ENCODE measurements at regions not wholly inside any gene's neighbourhood (a gene's known extent, or its start where the extent isn't known, plus 50 kb on each side); places are given as distances from the start of the nearest gene placed in this dataset.
A peak's percentile ranks its signal among the peaks of the same experiment; 100 is the strongest.

DNA sequence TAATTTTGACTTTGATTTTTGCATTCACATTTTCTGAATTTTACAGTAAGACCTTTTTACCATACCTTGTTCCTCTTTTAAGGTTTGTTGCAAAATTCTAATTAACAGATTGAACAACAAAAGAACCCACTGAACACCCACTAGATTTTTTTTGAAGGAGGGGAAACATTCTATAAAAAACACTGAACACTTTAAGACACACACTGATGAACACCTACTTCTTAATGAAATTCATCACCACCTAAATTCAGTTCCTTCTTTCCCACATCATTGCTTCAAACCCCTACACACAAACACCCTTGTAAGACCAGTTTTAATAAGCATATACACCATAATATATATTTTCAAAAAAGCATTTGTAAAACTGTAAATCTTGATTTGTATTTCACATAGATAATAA is 559.0 kb upstream of the MEF2C start:
- no peak for DNase-seq

DNA sequence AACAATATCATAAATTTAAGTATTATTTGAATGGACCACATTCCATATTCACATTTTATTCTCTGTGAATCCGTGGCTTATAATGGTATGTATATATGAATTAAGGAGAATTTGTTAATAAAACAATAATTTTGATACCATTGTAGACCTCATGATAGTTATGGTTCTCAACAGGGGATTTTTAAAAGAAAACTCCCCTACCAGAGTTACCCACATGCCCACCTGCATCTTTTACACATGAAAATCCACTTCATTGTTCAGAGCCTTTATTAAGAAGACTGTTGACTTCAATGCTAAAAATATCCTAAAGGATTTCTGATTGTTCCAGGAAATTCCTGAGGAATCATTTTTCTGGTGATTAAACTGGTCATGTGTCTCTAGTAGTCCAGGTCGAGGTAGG is 557.7 kb upstream of the MEF2C start:
- no peak for DNase-seq

DNA sequence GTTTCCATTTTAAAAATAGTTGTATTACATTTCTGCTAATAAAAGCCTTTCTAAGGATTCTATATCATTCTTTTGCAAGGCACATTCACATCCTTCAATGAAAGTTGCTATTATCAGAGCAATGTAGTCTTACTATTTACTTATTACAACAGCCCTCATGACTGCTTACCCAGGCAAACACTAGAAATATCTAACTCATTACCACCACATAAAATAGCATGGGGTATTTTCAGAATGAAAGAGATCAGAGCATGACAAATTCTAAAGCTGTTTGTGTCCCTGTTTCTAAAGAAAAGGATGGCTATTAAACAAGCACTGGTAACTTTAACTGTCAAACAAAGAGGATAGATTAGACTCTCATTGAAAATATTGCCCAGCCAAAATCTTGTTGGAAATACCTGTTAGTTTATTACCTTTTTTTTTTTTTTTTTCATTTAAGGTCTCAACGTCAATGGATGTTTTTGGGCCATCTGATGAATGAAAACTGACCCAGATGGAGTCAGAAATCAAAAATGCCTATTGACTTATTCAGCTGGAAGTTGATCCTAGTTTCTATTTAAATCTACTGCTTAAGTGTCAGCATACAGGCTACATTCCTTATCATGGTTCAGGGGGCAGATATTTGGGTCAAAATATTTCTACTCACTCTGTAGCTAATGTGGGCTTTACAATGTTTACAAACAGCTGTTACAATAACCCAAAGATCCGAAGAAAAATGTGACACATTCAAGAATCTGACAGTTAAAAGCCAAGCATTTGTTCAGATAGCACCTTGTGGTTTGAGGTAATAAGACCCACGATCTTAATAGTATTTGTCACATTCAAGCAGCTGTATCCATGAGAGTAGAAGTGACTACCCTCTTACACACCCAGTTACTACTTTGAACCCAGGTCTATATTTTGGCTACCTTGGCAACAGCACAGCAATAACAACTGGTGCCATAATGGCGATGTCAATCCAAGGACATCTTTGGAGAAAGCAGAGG is 554.8 kb upstream of the MEF2C start:
- DNase-seq, result no peak

DNA sequence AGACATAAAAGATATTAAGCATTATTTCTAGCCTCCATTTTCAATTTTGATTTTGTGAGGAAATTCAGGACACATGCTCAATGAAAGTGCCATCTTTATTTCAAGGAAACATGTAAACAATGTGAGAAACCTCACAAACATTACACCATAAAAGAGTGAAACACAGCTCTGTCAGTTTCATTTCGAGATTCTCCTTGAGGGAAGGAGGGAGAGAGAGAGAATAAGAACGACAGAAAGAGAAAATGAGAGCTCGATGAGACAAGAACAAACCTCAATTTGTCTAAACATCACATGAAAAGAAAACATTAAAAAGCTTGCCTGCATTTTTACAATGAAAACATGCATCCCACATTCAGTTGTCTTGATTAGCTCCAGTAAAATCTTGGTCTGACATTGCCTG is 553.5 kb upstream of the MEF2C start:
- no peak for DNase-seq

DNA sequence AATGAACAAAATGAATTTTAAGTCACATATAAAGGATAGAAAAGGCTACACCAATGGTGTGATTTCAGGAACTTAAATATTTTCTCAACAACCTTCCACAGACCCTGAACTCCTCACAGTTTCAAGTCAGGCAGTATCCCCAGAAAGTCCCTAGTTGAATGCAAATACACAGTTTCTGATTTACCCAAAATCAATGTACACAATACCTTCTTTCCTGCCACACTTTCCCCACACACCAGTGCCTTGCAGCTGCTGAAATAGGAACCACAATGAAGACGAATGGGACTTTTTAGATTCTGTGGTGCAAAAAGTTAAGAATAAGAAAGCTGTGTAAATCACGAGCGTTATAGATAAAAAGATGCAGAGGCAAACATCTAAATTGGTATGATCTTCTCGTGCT is 552.4 kb upstream of the MEF2C start:
- DNase-seq, result no peak

DNA sequence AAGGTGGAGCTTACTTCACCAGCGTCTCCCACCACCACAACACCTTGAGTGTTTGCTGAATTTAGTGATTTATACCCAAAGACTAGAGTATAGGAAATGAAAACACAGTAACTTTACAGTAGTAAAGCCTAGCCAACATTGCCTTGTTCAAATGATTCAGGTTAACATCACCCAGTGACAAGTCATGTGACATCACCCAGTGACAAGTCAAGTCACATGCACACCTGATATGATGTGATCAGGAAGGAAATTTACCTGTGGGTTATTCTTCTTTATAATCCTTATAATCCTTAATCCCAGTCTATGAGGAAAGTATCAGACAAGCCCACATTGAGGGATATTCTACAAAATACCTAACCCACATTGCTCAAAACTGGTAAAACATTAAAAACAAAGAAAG is 545.6 kb upstream of the MEF2C start:
- DNase-seq, result no peak

DNA sequence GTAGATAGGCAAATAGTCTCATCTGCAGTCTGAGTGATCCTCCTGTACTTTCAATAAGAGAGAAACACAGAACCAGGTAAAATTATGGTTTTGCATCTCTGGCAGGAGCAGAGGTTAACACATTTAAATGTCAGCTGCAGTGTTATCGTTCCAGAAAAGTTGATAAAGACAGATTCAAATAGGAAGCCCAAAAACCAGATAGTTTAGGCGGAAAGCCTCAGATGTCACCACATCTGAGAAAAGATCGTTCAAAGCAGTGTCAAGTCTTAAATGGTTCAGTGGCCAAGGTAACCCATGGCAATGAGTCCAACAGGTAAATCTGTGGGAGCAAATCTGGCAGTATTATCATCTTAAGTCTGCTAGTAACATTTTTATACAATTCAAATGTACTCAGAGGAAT is 542.1 kb upstream of the MEF2C start:
- DNase-seq, result no peak

DNA sequence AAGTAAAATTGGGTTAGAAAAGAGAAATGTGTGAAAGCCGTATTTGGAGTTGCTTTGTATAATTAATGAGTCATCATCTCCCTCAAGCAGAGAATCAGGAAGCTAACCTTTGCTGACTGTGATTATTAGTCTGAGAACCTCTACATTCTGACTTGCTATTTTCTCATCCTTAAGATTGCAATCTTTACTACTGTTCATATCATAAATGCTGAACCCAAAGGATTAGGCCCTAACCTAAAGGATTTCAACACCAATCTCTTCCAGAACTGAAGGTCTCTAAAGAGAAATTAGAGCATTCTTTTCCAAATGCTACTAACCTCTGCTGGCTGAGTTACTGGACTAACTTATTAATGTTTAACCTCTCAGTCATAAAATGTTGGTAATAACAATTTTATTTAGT is 538.1 kb upstream of the MEF2C start:
- peak; percentile 12 for DNase-seq

DNA sequence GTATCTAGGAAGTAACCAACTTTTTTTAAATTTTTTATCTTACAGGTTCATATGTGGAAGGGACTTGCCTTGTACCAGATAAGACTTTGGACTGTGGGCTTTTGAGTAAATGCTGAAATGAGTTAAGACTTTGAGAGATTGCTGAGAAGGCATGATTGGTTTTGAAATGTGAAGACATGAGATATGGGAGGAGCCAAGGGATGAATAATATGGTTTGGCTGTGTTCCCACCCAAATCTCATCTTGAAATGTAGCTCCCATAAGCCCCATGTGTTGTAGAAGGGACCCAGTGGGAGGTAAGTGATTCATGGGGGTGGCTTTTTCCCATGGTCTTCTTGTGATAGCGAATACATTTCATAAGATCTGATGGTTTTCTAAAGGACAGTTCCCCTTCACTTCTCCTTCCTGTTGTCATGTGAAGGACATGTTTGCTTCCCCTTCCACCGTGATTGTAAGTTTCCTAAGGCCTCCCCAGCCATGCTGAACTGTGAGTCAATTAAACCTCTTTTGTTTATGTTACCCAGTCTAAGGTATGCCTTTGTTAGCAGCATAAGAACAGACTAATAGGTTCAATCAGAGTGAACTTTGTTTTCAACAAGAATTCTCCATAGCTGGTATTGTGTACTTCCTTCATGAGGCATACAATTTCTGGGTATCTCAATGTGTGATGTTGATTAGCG is 535.6 kb upstream of the MEF2C start:
- DNase-seq, result peak; percentile 38

DNA sequence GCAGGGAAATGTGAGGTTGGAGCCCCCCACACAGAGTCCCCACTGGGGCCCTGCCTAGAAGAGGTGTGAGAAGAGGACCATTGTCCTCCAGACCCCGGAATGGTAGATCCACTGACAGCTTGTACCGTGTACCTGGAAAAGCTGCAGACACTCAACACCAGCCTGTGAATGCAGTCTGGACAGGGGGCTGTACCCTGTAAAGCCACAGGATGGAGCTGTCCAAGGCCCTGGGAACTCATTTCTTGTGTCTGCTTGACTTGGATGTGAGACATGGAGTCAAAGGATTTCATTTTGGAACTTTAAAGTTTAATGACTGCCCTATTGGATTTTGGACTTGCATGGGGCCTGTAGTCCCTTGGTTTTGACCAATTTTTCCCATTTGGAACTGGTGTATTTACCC is 535.0 kb upstream of the MEF2C start:
- no peak for DNase-seq

DNA sequence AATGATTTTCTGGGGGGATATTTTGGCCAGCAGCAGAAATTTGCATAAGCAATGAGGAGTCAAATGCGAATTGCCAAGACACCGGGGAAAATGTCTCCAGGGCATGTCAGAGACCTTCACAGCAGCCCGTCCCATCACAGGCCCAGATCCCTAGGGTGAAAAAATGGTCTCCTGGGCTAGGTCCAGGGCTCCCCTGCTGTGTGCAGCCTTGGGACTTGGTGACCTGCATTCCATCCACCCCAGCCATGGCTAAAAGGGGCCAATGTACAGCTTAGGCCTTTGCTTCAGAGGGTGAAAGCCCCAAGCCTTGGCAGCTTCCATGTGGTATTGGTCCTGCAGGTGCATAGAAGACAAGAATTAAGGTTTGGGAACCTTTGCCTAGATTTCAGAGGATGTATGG is 534.5 kb upstream of the MEF2C start:
- DNase-seq, result no peak

DNA sequence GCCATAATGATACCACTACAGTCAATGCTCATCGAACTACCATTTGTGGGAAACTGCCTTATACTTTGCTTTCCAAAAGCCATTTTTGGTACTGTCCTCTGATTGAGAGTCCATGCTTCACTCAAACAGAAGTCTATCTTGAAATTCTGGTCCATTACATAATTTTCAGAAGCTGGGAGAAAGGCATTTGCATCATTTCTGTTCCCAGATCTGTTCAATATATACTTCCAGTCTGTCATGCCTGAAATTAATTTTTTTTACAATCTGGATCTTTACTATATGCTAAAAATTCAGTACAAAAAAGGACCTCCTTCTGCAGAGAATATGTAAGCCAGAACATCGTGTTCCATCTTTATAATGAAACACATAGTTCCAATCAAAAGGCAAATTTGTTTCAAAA is 528.9 kb upstream of the MEF2C start:
- no peak for DNase-seq

DNA sequence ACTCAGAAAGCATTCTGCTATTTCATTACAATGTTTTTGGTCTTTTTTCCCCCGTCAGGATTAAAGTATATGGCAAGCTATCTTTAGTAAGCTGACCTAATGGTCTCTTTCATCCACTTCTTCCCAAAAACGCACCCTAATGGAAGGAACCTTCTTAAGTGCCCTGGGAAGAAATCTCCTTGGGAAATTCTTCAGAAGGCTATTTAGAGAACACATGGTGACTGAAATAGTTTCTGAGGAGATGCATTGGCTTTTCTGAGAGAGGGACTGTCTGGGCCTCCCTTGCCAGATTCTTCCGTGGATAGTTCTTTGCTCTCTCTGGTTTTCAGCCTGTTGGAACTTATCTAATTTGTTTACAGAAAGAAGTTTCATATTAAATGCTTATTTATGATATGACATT is 524.1 kb upstream of the MEF2C start:
- no peak for DNase-seq

DNA sequence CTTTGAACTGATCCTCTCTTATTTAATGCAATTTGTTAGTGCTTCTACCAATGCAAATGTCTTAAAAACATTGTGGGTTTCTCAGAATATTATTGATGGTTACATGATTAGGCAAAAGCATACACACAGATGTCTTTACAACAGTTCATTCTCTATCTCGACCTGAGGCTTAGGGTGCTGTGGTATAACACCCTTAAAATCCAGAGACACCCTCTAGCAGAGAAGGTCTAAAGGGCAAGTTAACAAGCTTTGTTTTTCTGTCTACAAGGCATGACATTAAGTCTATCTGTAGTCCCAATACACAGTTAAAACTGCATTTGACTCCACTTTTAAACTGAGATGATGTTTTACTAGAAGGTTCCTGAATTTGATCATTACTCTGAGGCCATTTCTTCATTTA is 518.7 kb upstream of the MEF2C start:
- DNase-seq, result no peak

DNA sequence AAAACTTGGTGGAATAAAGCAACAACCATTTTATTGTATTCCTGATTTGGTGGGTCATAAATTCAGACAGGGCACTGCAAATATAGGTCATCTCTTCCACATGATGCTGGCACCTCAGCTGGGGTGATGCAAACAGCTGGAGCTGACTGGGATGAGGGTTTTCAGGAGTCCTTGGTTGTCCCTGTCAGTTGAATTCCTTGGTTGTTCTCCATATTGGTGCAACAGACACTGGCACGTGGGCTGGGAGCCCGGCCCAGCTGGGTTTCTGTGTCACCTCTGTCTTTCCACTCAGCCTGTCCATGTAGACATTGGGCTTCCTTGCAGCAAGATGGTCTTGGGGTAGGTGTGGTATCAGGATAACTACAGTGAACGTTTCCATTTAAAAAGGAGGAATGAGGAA is 518.0 kb upstream of the MEF2C start:
- no peak for DNase-seq

DNA sequence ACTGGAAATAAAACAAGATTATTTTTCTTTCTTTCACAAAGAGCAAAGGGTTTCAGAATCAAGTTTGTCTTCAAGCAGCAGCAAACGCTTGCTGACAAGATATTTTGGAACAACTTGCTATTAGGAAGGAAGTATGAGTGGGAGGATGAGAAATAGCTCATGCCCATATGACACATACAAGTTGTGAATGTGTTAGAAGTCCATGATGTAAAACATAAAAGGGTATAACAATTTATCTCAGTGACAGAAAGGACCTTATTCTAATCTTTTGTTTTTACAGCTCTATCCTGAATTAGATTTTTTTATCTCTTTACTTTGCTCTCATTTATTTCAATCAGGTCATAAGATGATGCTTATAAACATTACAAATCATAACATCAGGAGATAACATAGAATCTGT is 516.6 kb upstream of the MEF2C start:
- no peak for DNase-seq

DNA sequence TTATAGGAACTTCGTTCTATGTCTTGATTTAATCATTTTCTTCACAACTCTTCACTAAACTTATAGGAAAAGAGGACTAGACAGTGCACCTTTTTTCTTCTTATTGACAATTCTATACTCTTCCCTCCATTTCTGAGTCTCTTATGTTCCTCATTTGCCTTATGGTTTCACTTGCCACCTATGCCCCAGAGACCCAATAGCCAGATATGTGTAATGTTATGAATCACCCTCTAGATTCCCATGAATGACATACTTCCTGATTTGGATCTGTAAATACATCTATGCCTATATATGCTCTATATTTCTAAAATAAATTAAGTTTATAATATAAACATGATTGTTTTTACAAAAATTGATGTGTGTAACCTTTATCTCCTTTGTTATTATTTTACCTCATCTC is 514.1 kb upstream of the MEF2C start:
- DNase-seq, result peak; percentile 28

DNA sequence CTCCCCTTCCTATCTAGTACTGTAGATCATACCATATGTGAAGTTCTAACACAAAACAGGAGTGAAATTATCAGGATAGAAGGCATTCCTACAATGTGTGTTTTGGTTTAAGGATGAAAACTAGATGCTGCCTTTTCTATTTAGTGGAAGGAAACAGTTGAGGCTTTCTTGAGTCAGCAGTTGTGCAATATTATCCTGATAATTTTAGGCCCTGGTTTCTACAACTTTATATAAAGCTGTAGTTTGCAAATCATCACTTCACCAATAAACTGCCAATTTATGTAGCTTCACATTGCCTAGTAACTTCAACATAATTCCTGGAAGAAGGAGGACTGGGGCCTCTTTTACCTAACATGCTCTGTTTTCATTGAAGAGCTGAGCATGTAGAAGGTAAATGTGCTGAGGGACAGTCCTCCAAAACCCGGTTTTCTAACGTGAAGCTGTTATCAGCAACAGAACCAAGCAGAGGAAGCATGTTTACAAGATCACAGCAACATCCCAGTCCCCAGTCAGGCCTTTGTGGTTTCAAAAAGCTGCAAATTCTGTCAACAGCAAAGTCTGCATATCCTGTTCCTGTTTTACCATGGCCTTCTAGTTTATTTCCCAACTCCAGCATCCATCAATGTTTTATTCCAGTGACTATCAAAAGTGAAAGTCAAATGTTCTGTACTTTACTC is 513.4 kb upstream of the MEF2C start:
- DNase-seq, result peak; percentile 76

DNA sequence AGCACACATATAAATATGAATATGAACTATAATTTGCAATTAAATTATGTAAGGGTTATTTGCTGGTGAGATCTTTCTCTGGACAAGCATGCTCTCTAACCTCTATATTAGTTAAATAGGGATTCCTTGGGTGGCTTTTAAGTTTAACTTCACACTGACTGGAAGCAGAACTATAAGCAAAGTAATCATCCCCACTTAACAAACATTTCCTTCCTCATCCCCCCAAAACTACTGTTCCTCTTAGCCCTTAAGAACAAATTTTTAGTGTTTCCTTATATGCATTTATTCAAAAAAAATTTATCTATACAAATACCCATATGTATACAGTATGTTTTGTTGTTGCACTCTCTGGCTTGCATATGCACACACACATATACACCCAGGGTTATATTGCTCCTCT is 512.1 kb upstream of the MEF2C start:
- DNase-seq, result peak; percentile 7

DNA sequence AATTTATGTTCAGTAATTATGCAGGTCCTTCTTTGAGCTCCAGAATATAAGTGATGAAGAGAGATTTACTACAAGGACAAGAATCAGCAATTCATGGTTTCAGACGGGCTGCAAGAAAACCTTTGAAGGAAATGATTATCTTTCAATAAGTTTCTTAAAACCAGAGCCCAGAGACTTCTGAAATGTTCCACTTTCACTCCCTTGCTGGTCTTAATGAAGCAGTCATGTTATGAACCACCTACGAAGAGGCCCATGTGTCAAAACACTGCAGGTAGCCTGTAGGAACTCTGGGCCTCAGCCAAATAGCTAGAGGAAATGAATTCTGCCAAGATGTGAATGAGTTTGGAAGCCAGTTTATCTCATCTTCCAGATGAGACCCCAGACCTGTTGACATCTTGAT is 505.9 kb upstream of the MEF2C start:
- no peak for DNase-seq

DNA sequence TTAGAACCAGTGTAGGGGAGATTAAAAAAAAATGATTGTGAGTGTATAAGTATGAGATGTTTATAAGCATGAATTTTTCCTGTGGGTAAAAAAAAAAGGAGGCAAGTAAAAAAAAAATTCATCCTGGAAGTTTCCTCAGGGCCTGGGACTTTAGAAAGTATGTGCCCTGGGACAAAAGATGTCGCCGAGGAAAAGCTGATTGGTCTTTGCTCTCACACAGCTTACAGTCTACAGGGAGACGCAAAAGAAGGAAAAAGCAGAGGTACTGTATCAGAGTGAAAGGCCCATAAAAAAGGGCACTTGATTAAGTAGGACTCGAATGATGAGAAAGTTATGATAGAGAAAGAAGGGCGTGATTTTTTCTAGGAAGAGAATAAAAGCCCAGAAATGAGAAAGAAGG is 501.4 kb upstream of the MEF2C start:
- DNase-seq, result no peak

DNA sequence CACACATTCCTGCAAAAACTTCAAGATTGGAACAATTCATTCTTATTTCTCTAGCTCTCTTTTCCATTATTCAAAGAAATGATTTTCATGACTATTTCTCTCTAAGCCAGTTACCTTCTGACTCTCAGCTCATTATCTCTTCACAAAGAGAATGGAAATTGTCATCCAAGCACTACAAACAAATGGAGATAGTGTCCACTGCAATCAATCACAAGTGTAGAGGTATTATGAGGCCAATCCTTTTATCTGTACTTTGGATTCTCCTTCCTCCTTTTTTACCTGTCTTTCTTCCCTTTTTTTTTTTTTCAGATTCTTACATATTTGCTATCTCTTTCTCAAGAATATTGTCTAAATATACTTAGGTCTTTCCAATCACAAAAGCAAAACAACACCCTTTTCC is 497.7 kb upstream of the MEF2C start:
- no peak for DNase-seq

DNA sequence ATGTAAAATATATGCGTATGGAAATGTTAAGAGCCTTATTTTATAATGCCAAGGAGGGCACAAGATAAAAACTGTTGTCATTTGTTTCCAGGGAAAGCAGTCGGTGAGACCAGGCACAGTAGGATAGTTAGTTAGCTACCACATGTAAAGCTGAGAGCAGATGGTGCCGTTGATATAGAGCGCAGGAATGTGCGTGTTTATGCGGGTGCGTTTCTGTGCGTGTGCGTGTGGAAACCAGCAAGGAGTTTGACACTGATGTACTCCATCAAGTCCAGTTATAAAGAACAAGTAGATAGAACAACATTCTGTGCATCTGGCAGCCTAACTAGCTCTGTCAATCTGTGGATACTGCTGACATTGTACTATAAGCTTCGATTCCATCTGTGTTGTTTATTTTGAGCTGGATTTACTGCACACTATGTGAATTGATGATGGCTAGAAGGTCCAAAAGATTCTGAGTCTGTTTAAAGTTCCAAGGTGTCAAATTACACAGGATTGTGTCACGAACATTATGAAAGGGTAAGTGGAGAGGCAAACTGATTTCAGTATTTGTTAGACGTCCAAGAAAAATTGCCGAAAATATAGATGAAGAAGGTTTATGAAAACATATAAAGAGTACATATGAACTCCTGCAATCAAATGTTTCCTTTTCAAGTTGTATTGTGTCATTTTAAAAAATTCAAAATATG is 494.9 kb upstream of the MEF2C start:
- no peak for DNase-seq

Measured in hematopoietic multipotent progenitor cell treated with erythropoietin and hydrocortisone succinate and interleukin-3 and kit ligand, for 6 days (in vitro differentiated cells).